ENCODE measurements at regions not wholly inside any gene's neighbourhood (a gene's known extent, or its start where the extent isn't known, plus 50 kb on each side); places are given as distances from the start of the nearest gene placed in this dataset.

- DNase-seq (ENCODE audit: low read depth, low spot score) = no peak
- no peak for ATAC-seq
- Histone ChIP-seq H3K79me2 (ENCODE audit: control insufficient read depth, insufficient read depth, low read length) (no peaks in the 10 kb centered on the region), H3K36me3 (ENCODE audit: control insufficient read depth in 2 of 2, insufficient read depth in 2 of 2, low read length in 1 of 2) (no peaks in the 10 kb centered on the region), H3K9me3 (replicated peaks; ENCODE audit: control insufficient read depth, insufficient read depth, low read length) (no peaks in the 10 kb centered on the region), H3K27ac (ENCODE audit: control insufficient read depth, insufficient read depth) (no peak overlapping the region), H3K4me1 (ENCODE audit: control insufficient read depth, insufficient read depth, low read length) (no peaks in the 10 kb centered on the region), H3K4me2 (ENCODE audit: control insufficient read depth, insufficient read depth) (no peak overlapping the region), H3K4me3 (no peak overlapping the region), H4K20me1 (ENCODE audit: control insufficient read depth, insufficient read depth) (no peaks in the 10 kb centered on the region), H3K9ac (ENCODE audit: control insufficient read depth, insufficient read depth, low read length) (no peak overlapping the region), H3K27me3 (replicated peaks in 1 of 2; ENCODE audit: control insufficient read depth in 2 of 2, insufficient read depth in 2 of 2, low read length in 1 of 2) (no peaks in the 10 kb centered on the region), H2AFZ (ENCODE audit: control insufficient read depth, low read depth, low read length) (no peak overlapping the region)
- in situ Hi-C loops (cut with MboI) = no loop called here
- ChIA-PET RAD21 (ENCODE audit: unreplicated experiment) (no interaction called here), CTCF (no interaction called here), POLR2A (no interaction called here), SMC1A (ENCODE audit: uncharacterized antibody, unreplicated experiment) (no interaction called here)
- TF ChIP-seq CHD2 (IDR thresholded peaks at IDR 0.05; ENCODE audit: borderline replicate concordance, low read depth, low read length) = no peak
- TF ChIP-seq YBX1 (IDR thresholded peaks at IDR 0.05) = no peak
- TF ChIP-seq NFIC (IDR thresholded peaks at IDR 0.05; ENCODE audit: low read depth, low read length) = no peak
- intact Hi-C loops (cut with micrococcal nuclease; ENCODE audit: unreplicated experiment) = no loop called here
- no peak for FAIRE-seq
- BruUV-seq (replicated peaks) = no TSS peak
- WGBS (ENCODE audit: insufficient coverage, insufficient replicate concordance, low lambda C conversion rate, missing lambda C conversion rate) = 0% methylated on average over 2 of the region's 2 CpGs
Measured at GRCh38 chr20:55469074-55469473, 536.2 kb downstream of the CBLN4 start.

GRCh38 chr20:55461519-55461918, 543.8 kb downstream of the CBLN4 start:
- no peaks in the 10 kb centered on the region for H4K20me1 ChIP-seq (ENCODE audit: control insufficient read depth, insufficient read depth)
- ChIA-PET RAD21 (ENCODE audit: unreplicated experiment) (no interaction called here), CTCF (no interaction called here), POLR2A (no interaction called here), SMC1A (ENCODE audit: uncharacterized antibody, unreplicated experiment) (no interaction called here)
- FAIRE-seq (no peak), DNase-seq (ENCODE audit: low read depth, low spot score) (no peak), ATAC-seq (no peak)
- H3K27me3 ChIP-seq (replicated peaks in 1 of 2; ENCODE audit: control insufficient read depth in 2 of 2, insufficient read depth in 2 of 2, low read length in 1 of 2) = no peaks in the 10 kb centered on the region
- no peaks in the 10 kb centered on the region for H3K9me3 ChIP-seq (replicated peaks; ENCODE audit: control insufficient read depth, insufficient read depth, low read length)
- 80% methylated on average over 8 of the region's 8 CpGs for WGBS (ENCODE audit: insufficient coverage, insufficient replicate concordance, low lambda C conversion rate, missing lambda C conversion rate)
- no peak overlapping the region for H3K27ac ChIP-seq (ENCODE audit: control insufficient read depth, insufficient read depth)
- H2AFZ ChIP-seq (ENCODE audit: control insufficient read depth, low read depth, low read length) = no peak overlapping the region
- in situ Hi-C loops (cut with MboI) = no loop called here
- H3K79me2 ChIP-seq (ENCODE audit: control insufficient read depth, insufficient read depth, low read length) = no peaks in the 10 kb centered on the region
- H3K4me3 ChIP-seq = no peak overlapping the region
- no peak overlapping the region for H3K4me2 ChIP-seq (ENCODE audit: control insufficient read depth, insufficient read depth)
- BruUV-seq (replicated peaks) = no TSS peak
- H3K9ac ChIP-seq (ENCODE audit: control insufficient read depth, insufficient read depth, low read length) = no peak overlapping the region
- no peaks in the 10 kb centered on the region for H3K4me1 ChIP-seq (ENCODE audit: control insufficient read depth, insufficient read depth, low read length)
- TF ChIP-seq LARP7 (IDR thresholded peaks at IDR 0.05) (no peak), NRF1 (conservative IDR thresholded peaks at IDR 0.05; ENCODE audit: low read depth, low read length) (no peak), MTA2 (IDR thresholded peaks at IDR 0.05; ENCODE audit: low read depth) (no peak), ATF7 (IDR thresholded peaks at IDR 0.05; ENCODE audit: low read depth) (no peak), NFYB (IDR thresholded peaks at IDR 0.05; ENCODE audit: insufficient read depth, low read depth, low read length) (no peak), PML (IDR thresholded peaks at IDR 0.05; ENCODE audit: low read length) (no peak), RELA (IDR thresholded peaks at IDR 0.05; ENCODE audit: borderline replicate concordance, partially characterized antibody) (no peak), NKRF (conservative IDR thresholded peaks at IDR 0.05) (no peak)
- H3K36me3 ChIP-seq (ENCODE audit: control insufficient read depth in 2 of 2, insufficient read depth in 2 of 2, low read length in 1 of 2) = no peaks in the 10 kb centered on the region
- intact Hi-C loops (cut with micrococcal nuclease; ENCODE audit: unreplicated experiment) = no loop called here

Measured in GM12878 (cell line).